HG02678 (cell line): ENCODE measurements at regions not wholly inside any gene's neighbourhood (a gene's known extent, or its start where the extent isn't known, plus 50 kb on each side); places are given as distances from the start of the nearest gene placed in this dataset.
"Not testable (repeated sequence)": the region's sequence is repeated elsewhere in the genome, so short reads cannot be mapped to it uniquely, and the experiment has no call there.

Source experiments
- ATAC-seq: cut with Tn5 transposase; IDR thresholded peaks from one replicate; pipeline ENCODE4 v1.9.1; 2021; ENCODE audit warnings: mild to moderate bottlenecking, moderate library complexity; ENCODE audit not compliant: unreplicated experiment

DNA sequence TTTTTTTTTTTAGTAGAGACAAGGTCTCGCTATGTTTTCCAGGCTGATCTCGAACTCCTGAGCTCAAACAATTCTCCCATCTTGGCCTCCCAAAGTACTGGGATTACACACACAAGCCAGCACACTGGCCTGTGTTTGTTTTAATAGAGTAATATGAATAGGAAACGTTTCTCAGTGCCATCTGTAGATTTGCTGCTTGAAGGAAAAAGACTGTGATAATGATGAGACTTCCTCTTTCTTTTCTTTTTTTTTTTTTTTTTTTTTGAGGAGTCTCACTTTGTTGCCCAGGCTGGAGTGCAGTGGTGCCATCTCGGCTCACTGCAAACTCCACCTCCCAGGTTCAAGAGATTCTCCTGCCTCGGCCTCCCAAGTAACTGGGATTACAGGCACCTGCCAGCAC lies 74.7 kb upstream of the ATL2 start:
- not testable (repeated sequence) for ATAC-seq

DNA sequence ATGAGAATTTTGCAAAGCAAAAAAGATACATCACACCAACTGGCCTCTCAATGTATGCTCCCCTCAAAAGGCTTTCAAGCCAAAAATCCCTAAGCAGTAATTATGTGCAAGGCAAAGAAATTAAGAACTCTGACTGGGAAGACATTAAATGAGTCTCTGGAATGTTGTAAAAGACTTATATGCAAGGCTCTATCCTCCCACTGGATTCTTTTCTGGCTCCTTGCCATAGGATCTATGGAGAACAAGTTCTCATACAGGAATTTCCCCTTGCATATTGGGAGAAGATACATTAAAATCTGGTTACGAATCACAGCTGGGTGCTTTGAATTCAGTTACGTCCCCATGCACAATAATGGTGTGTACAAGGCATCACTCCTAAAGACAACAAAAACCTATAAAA lies 73.4 kb upstream of the ATL2 start:
- ATAC-seq: no peak

GRCh38 chr2:38448692-38449410 lies 71.8 kb upstream of the ATL2 start:
- ATAC-seq: no peak

- no peak for ATAC-seq
Measured at GRCh38 chr2:38446906-38447561, 70.0 kb upstream of the ATL2 start.

DNA sequence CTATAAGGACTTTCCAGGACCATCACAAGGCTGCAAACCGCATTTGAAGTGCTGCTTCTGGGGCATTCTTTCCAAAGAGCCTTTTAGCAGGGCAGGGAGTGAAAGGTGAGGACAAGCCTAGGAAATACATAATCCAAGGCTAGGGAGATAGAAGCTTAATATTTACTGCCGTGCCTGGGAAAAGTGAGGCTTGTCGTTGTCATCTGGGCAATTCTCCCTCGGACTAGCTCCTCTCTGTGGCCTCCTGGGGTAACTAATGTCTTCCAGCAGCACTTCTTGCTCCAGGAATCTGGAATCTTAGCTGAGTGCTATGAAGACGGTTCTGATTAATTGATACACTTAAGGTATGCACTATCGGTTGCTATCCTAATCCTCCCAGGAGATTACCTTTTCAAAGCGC lies 69.3 kb upstream of the ATL2 start:
- no peak for ATAC-seq

GRCh38 chr2:38444247-38444646 lies 67.2 kb upstream of the ATL2 start:
- ATAC-seq: no peak

- no peak for ATAC-seq
Measured at GRCh38 chr2:38442643-38443541, 65.8 kb upstream of the ATL2 start.

DNA sequence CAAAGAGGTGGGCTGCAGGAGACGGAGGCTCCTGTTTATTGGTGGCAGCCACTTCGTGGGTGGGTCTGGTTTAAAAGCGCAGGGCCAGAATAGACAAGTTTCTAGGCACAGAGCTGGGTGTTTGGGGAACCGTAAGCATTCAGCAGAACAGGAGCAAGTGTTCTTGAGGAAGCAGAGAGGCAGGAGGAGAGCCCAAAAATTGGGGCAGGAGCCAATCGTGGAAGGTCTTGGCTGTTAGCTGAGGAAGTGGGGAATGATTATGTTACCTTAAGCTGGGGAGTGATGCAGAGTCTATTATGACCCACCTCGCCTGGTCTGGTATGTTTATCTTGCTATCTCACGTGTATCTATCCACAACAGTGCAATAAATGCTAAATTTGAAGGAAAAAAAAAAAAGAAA lies 64.3 kb upstream of the ATL2 start:
- ATAC-seq: no peak

DNA sequence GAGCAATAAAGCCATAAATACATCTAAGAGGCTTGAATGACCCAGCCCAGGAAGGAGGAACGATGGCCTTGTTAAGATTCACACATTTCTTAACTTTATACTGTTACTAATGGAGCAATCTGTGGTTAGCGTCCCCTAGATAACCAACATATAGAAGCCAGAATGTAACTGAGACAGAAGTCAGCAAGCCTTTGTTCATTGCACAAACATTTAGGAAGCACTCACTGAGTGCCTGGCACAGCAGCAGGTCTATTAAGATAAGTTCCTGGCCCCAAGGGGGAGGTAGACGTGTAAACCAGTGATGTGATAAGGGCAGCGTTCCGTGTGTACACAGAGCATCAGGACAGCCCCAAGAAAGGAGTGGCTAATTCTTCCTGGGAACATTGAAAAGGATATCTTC lies 63.6 kb upstream of the ATL2 start:
- ATAC-seq: no peak

DNA sequence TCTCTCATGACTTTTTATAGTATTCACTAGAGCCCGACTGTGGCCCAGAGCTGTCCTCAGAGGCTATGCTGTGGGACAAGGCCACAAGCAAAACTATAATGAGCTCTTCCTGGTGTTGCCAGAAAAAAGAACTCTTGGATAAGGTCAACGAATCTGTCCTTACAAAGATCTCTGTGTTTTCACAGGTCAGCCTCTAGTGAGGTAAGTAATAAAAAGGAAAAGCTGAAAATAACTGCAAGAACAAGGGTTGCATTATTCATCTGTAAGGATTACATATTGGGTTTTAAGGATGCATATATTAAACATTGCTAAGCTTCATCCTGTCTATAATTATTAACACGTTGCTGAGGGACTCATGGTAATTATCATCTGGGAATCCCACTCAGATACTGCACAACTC lies 62.8 kb upstream of the ATL2 start:
- no peak for ATAC-seq

GRCh38 chr2:38438883-38439612 lies 62.0 kb upstream of the ATL2 start:
- peak; percentile 84 for ATAC-seq

DNA sequence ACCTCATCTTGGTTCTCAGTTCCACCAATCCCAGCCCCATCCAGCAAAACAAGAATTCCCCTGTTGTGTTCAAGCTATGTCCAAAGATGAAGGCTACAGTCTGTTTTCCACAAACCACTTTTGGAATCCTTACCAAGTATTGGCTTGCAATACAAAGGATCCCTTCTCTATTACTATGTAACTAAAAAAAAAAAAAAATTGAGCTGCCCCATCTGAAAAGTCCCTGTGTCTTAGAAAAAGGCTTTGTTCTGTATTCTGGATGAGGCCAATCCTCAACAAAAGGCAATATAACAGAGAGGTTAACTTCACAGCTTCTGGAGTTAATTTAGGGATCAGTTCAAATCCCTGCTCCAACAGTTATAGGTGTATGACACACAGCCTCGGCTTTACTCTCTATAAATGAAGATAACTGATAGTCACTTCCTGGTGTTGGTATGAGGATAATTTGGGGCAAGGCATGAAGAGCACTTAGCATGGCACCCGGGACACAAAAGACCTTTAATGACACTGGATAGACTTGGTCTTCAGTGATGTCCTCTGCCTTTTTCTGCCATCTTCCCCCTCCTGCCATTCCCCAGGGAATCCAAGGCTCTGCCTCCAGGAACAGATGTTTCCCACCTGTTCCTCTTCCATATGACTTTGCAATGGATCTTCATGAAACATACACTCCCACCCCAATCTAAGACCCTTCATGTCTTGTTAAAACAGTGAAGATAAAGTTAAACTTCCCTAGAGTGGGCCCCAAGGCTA lies 61.2 kb upstream of the ATL2 start:
- ATAC-seq: peak; percentile 10

GRCh38 chr2:38436227-38436664 lies 59.2 kb upstream of the ATL2 start:
- ATAC-seq: no peak

DNA sequence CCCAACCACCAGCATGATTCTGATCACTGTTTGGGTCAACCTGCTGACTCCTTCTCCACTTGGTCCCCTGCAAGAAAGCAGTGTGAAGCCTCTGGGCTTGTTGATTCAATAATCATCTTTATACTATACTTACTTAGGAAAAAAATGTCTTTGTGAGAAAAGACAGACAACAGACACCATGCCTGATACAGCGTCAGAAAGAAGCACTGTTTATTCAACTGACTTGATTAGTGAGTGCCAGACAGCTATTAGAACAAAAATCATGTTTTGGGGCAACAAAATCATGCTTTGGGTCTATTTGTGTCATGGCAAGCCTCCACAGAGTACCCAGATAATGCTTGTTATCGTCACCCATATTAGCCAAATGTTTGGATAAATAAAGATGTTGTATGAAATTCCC lies 58.7 kb upstream of the ATL2 start:
- no peak for ATAC-seq

GRCh38 chr2:38434595-38434994 lies 57.5 kb upstream of the ATL2 start:
- no peak for ATAC-seq

DNA sequence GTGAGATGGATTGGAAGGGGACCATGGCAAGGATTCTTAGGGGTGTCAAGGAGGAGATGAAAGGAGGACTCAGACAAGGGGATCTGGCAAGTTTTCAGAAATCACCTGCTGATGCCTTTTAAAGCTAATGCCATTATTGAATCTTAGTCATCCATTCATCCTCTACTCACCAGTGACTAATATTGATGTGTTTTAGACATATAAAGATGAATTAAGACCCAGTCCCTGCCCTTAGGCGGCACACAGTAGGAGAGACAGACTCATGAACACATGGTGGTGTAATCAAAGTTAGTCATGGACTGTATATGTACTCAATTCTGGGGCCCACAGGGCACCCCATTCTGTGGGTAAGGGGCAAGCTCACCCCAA lies 56.5 kb upstream of the ATL2 start:
- ATAC-seq: no peak

DNA sequence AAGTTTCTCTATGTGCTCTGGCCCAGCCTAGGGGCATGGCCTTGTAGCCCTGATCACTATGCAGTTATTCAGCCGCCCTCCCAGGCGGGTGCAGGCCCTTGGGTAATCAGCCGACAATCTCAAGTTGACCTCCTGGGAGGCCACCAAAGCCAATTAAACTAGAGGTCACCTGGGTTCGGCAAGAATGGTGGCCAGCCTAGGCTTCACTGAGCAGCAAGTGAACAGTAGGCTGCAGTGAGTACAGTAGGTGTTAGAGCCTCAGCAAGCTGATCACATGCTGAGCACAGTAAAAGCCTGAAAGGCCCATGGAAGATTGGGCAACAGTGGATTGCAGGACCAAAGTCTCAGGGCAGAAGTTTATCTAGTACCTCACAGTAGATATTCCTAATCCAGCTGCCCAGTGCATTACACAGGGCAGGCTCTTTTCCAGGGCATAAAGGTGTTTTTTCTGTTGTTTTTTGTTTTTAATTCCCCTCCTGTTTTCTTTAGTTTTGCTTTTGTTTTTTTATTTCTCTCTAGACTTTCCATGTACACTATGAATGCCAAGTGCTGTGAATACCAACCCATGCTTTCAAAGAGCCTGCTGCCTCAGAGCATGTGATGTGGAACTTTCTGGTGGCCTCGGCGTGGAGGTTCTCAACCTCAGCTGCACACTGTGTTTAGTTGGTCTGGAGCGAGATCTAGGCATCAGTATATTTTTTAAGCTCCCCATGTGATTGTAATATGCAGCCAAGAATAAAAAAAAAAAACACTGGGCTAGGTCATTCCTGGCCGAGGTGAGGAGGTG lies 55.9 kb upstream of the ATL2 start:
- no peak for ATAC-seq

DNA sequence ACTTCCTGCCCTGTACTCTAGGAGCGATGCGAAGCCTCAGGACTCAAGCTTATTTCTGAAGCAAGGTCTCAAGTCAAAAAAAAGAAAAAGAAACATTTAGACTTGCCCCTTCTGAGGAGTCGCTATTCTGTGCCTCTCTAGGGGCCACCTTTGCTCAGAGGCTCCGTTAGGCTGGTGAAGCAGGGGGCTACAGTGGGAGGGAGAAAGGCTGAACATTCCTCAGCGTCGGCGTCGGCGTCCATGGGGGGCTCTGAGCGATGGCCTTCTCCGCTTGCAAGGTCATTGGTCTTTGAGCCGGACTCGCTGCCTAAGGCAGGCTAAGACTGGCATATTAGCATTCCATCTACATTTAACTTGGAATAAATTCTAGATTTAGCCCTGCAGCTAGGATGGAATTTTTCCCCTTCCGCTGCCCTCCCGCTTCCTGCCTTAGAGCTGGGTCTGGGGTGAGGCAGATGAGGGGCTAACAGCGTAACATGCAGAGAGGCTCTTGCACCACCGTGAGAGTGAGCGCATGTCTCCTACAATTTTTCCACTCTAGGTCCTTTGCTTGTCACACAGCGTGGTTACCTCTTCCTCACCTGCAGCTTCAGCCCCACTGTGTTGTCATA lies 53.6 kb upstream of the ATL2 start:
- no peak for ATAC-seq

DNA sequence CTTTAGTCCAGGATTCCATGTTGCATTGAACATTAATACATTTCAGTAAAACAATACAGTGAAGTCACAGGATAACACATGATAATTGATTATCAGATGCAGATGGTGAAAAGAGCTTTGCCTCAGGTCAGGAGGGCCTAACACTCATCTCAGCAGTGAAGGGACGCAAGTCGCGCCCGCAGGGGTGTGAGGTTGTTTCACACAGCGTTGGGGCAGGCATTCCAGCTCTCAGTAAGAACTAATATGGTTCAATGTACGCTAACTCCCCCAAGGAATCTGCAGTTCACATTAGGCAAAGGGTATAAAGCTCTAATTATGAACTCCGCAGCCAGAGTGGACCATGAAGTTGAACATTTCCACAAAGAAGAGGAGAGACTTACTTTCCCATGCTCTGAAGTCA lies 53.1 kb upstream of the ATL2 start:
- ATAC-seq: no peak
